Cardiac muscle cell (in vitro differentiated cells and primary cell): ENCODE measurements at regions not wholly inside any gene's neighbourhood (a gene's known extent, or its start where the extent isn't known, plus 50 kb on each side); places are given as distances from the start of the nearest gene placed in this dataset.

Source experiments
- DNase-seq, 2 donors: peaks; one replicate each; pipeline versions ENCODE4 v3.0.0 to v3.0.0-alpha.2; 2010 to 2017; ENCODE audit warnings: low read depth in 1 of 2, low spot score in 1 of 2
- H3K27ac ChIP-seq: fragments of 200-600 bp; sonication (generic); 2 replicates; pipeline ENCODE4 v1.5.1; 2016
- H3K27me3 ChIP-seq: fragments of 200-600 bp; sonication (generic); 2 replicates; pipeline ENCODE4 v1.6.0; 2016; ENCODE audit warnings: control low read depth
- H3K36me3 ChIP-seq: fragments of 200-600 bp; sonication (generic); 2 replicates; pipeline ENCODE4 v1.5.1; 2016; ENCODE audit warnings: control low read depth
- H3K4me1 ChIP-seq: fragments of 200-600 bp; sonication (generic); 2 replicates; pipeline ENCODE4 v1.8.1; 2017; ENCODE audit warnings: low read depth, mild to moderate bottlenecking, mixed run types
- H3K4me3 ChIP-seq: fragments of 200-600 bp; sonication (generic); 2 replicates; pipeline ENCODE4 v1.5.1; 2016; ENCODE audit warnings: mild to moderate bottlenecking
- H3K9me3 ChIP-seq: fragments of 200-600 bp; sonication (generic); 2 replicates; pipeline ENCODE4 v1.5.1; 2017; ENCODE audit warnings: low read depth, mild to moderate bottlenecking, control low read depth
- CTCF ChIP-seq: IDR thresholded peaks from 2 replicates; pipeline ENCODE4 v1.5.1; 2012; ENCODE audit warnings: low read depth, mild to moderate bottlenecking, low read length

GRCh38 chr14:101006008-101006407, 102.5 kb upstream of the RTL1 start:
- TF ChIP-seq CTCF = no peak
- Histone ChIP-seq H3K27ac (no peak overlapping the region), H3K27me3 (no peaks in the 10 kb centered on the region), H3K4me1 (no peaks in the 10 kb centered on the region), H3K9me3 (no peaks in the 10 kb centered on the region), H3K36me3 (no peaks in the 10 kb centered on the region), H3K4me3 (no peak overlapping the region)
- no peak for DNase-seq

- H3K9me3 ChIP-seq = no peaks in the 10 kb centered on the region
- H3K4me3 ChIP-seq = no peak overlapping the region
- H3K27me3 ChIP-seq = no peaks in the 10 kb centered on the region
- H3K36me3 ChIP-seq = no peaks in the 10 kb centered on the region
- DNase-seq = no peak
- H3K4me1 ChIP-seq = no peaks in the 10 kb centered on the region
- H3K27ac ChIP-seq = no peak overlapping the region
- TF ChIP-seq CTCF = no peak
Measured at GRCh38 chr14:101007004-101007614, 103.6 kb upstream of the RTL1 start.

GRCh38 chr14:101007765-101008164, 104.2 kb upstream of the RTL1 start:
- no peak for DNase-seq
- no peaks in the 10 kb centered on the region for H3K36me3 ChIP-seq
- no peaks in the 10 kb centered on the region for H3K4me1 ChIP-seq
- H3K27me3 ChIP-seq = no peaks in the 10 kb centered on the region
- no peak for TF ChIP-seq CTCF
- H3K9me3 ChIP-seq = no peaks in the 10 kb centered on the region
- no peak overlapping the region for H3K4me3 ChIP-seq
- no peak overlapping the region for H3K27ac ChIP-seq

GRCh38 chr14:101008196-101008595, 104.7 kb upstream of the RTL1 start:
- DNase-seq = no peak

GRCh38 chr14:101008631-101009336, 105.3 kb upstream of the RTL1 start:
- TF ChIP-seq CTCF = no peak
- DNase-seq = no peak
- no peak overlapping the region for H3K4me3 ChIP-seq
- H3K27me3 ChIP-seq = no peaks in the 10 kb centered on the region
- H3K9me3 ChIP-seq = no peaks in the 10 kb centered on the region
- no peak overlapping the region for H3K27ac ChIP-seq
- H3K4me1 ChIP-seq = no peaks in the 10 kb centered on the region
- H3K36me3 ChIP-seq = no peaks in the 10 kb centered on the region

More at GRCh38 chr14:101008196-101008595, 104.7 kb upstream of the RTL1 start:
- H3K27ac ChIP-seq = no peak overlapping the region
- no peaks in the 10 kb centered on the region for H3K27me3 ChIP-seq
- H3K4me3 ChIP-seq = no peak overlapping the region
- no peaks in the 10 kb centered on the region for H3K4me1 ChIP-seq
- no peak for TF ChIP-seq CTCF
- no peaks in the 10 kb centered on the region for H3K9me3 ChIP-seq
- no peaks in the 10 kb centered on the region for H3K36me3 ChIP-seq
